Vagina (tissue), 2 donors: ENCODE measurements at regions not wholly inside any gene's neighbourhood (a gene's known extent, or its start where the extent isn't known, plus 50 kb on each side); places are given as distances from the start of the nearest gene placed in this dataset.

Experiments
- POLR2A ChIP-seq, 2 donors: fragments of 450-650 bp; IDR thresholded peaks; one replicate each; pipeline ENCODE4 v1.6.1; 2017; ENCODE audit warnings: antibody characterized with exemption in 2 of 2, mild to moderate bottlenecking in 2 of 2, moderate library complexity in 2 of 2
- TF ChIP-seq, protein P1 (sequence below), 3 experiments: fragments of 450-650 bp in 2 of 3; fragments of 200-600 bp in 1 of 3; sonication (generic) in 1 of 3; IDR thresholded peaks; one replicate each; pipeline ENCODE4 v1.5.1; 2017 to 2019; ENCODE audit warnings: antibody characterized with exemption in 3 of 3, mild to moderate bottlenecking in 2 of 3, moderate library complexity in 2 of 3

DNA sequence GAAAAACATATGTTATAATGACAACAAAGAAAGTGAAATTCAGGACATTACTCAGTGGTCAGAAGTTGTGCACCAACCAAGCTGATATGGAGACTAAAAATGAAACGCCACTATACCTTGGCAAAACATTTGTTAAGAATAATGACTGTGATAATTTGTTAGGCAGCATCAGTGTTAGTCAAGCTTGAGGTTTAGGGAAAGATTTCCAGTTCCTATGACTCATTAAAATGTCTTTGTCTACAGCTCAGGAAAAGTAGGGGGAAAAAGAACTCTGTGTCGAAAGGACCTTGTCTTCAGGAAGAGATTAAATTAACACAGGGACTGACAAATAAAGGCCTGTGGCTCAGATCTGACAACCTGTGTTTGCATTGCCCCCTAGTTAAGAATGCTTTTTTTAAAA is 764.1 kb upstream of the SLITRK6 start:
- TF ChIP-seq, protein P1, sequence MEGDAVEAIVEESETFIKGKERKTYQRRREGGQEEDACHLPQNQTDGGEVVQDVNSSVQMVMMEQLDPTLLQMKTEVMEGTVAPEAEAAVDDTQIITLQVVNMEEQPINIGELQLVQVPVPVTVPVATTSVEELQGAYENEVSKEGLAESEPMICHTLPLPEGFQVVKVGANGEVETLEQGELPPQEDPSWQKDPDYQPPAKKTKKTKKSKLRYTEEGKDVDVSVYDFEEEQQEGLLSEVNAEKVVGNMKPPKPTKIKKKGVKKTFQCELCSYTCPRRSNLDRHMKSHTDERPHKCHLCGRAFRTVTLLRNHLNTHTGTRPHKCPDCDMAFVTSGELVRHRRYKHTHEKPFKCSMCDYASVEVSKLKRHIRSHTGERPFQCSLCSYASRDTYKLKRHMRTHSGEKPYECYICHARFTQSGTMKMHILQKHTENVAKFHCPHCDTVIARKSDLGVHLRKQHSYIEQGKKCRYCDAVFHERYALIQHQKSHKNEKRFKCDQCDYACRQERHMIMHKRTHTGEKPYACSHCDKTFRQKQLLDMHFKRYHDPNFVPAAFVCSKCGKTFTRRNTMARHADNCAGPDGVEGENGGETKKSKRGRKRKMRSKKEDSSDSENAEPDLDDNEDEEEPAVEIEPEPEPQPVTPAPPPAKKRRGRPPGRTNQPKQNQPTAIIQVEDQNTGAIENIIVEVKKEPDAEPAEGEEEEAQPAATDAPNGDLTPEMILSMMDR (IDR thresholded peaks at IDR 0.05), result no peak
- no peak for TF ChIP-seq POLR2A (IDR thresholded peaks at IDR 0.05)
